Mesendoderm (in vitro differentiated cells): ENCODE measurements at regions not wholly inside any gene's neighbourhood (a gene's known extent, or its start where the extent isn't known, plus 50 kb on each side); places are given as distances from the start of the nearest gene placed in this dataset.

ENCODE experiments used
- DNase-seq: peaks from one replicate; pipeline ENCODE4 v3.0.0; 2013
- H2AK5ac ChIP-seq: 2 replicates; pipeline ENCODE4 v1.6.1; 2013; ENCODE audit warnings: low read length, inconsistent platforms
- H2BK120ac ChIP-seq: 2 replicates; pipeline ENCODE4 v1.6.1; 2013; ENCODE audit warnings: low read depth, mild to moderate bottlenecking, low read length, moderate library complexity, mixed read lengths
- H2BK15ac ChIP-seq: replicated peaks from 2 replicates; pipeline ENCODE4 v1.6.1; 2013; ENCODE audit warnings: low read depth, mild to moderate bottlenecking, moderate library complexity
- H2BK5ac ChIP-seq: 2 replicates; pipeline ENCODE4 v1.6.1; 2013; ENCODE audit warnings: low read length, inconsistent platforms
- H3K18ac ChIP-seq: 2 replicates; pipeline ENCODE4 v1.6.1; 2013; ENCODE audit warnings: mild to moderate bottlenecking, low read length, mixed read lengths
- H3K23ac ChIP-seq: one replicate; pipeline ENCODE4 v1.6.1; 2013; ENCODE audit warnings: low read length
- H3K27ac ChIP-seq: 2 replicates; pipeline ENCODE4 v1.5.1; 2013; ENCODE audit warnings: low read depth, mild to moderate bottlenecking, inconsistent platforms, low read length, moderate library complexity
- H3K27me3 ChIP-seq: 2 replicates; pipeline ENCODE4 v1.6.1; 2013; ENCODE audit warnings: low read length, control low read depth, mild to moderate bottlenecking, inconsistent platforms; ENCODE audit not compliant: insufficient read depth, poor library complexity
- H3K36me3 ChIP-seq: 2 replicates; pipeline ENCODE4 v1.6.1; 2013; ENCODE audit warnings: low read length, inconsistent platforms; ENCODE audit not compliant: control insufficient read depth, insufficient read depth
- H3K4ac ChIP-seq: one replicate; pipeline ENCODE4 v1.6.1; 2013; ENCODE audit warnings: low read depth, mild to moderate bottlenecking, low read length, moderate library complexity
- H3K4me1 ChIP-seq: 2 replicates; pipeline ENCODE4 v1.6.1; 2013; ENCODE audit warnings: low read depth, low read length, inconsistent platforms; ENCODE audit not compliant: control insufficient read depth
- H3K4me2 ChIP-seq: 2 replicates; pipeline ENCODE4 v1.6.1; 2013; ENCODE audit warnings: low read length
- H3K4me3 ChIP-seq: 2 replicates; pipeline ENCODE4 v1.5.1; 2013; ENCODE audit warnings: mild to moderate bottlenecking, low read length
- H3K56ac ChIP-seq: one replicate; pipeline ENCODE4 v1.6.1; 2013; ENCODE audit warnings: low read length
- H3K79me1 ChIP-seq: 2 replicates; pipeline ENCODE4 v1.6.1; 2013; ENCODE audit warnings: low read length, inconsistent platforms
- H3K79me2 ChIP-seq: 2 replicates; pipeline ENCODE4 v1.6.1; 2013; ENCODE audit warnings: mild to moderate bottlenecking, low read length; ENCODE audit not compliant: control insufficient read depth, insufficient read depth
- H3K9ac ChIP-seq: 2 replicates; pipeline ENCODE4 v1.6.1; 2013; ENCODE audit warnings: low read length, inconsistent platforms
- H4K5ac ChIP-seq: one replicate; pipeline ENCODE4 v1.6.1; 2013; ENCODE audit warnings: low read length
- H4K8ac ChIP-seq: one replicate; pipeline ENCODE4 v1.6.1; 2013; ENCODE audit warnings: low read depth, mild to moderate bottlenecking, control low read depth, low read length, moderate library complexity
- WGBS: extraction: QIAGEN DNeasy Blood & Tissue Kit; methylation state at CpG from one replicate; pipeline ENCODE4 v1.1.7; 2013; ENCODE audit warnings: low lambda C conversion rate, missing lambda C conversion rate; ENCODE audit not compliant: insufficient coverage; ENCODE audit errors: extremely low coverage; 5-methylcytosine and 5-hydroxymethylcytosine counted together

DNA sequence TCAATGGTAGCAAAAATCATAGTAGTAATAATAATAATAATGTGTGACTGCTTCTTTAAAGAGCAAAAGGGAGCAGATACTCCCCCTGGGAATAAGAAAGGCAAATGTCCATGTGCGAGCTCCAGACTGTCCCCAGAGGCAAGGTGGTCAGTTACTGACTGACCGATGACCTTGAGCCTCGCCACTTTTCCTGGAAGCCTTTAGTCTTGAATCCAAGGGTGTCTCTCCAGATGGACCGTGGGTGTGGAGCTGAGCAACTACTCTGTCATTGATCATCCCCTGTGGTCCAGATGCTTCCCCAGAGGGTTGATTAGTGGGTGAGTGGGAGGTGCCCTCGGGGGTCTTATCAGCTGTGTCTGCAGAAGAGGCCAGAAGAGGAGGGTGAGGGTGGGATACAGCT, 418.5 kb upstream of the TBX3 start:
- no CpG with 5 or more reads among the region's 5 CpGs for WGBS
- H3K79me1 ChIP-seq, result no peaks in the 10 kb centered on the region
- H3K79me2 ChIP-seq, result no peaks in the 10 kb centered on the region

DNA sequence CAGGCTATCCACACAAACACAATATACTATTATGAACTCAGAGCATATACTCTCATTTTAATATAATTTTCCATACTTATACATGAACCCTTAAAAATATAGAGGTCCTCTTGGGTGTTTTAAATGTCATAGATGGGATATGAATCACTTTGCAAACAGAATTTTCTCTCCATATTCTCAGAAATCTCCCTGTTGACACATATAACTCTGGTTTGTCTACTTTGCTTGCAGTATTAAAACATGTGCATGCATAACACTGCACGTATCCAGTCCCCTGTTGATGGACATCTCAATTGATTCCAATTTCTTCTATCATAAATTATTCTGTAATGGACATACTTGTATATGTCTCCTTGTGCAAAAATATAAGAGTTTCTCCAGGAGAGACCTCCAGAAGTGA, 417.5 kb upstream of the TBX3 start:
- Histone ChIP-seq H3K18ac (no peak overlapping the region), H2BK5ac (no peak overlapping the region), H3K27me3 (no peaks in the 10 kb centered on the region), H3K36me3 (no peaks in the 10 kb centered on the region), H3K4me1 (peaks cover 5% of the 10 kb centered on the region), H3K56ac (no peak overlapping the region), H2BK15ac (no peak overlapping the region), H3K4ac (no peak overlapping the region), H3K23ac (no peak overlapping the region), H2AK5ac (no peak overlapping the region), H3K9ac (no peak overlapping the region), H3K27ac (no peak overlapping the region), H3K4me2 (no peak overlapping the region), H4K5ac (no peak overlapping the region), H3K4me3 (no peak overlapping the region), H2BK120ac (no peak overlapping the region), H3K79me1 (no peaks in the 10 kb centered on the region), H3K79me2 (no peaks in the 10 kb centered on the region), H4K8ac (no peak overlapping the region)
- no CpG with 5 or more reads among the region's 1 CpG for WGBS
- DNase-seq, result no peak

More for the DNA sequence above, 418.5 kb upstream of the TBX3 start:
- H3K23ac ChIP-seq, result no peak overlapping the region
- no peak for DNase-seq
- no peaks in the 10 kb centered on the region for H3K36me3 ChIP-seq
- H2AK5ac ChIP-seq, result no peak overlapping the region
- H3K27me3 ChIP-seq, result no peaks in the 10 kb centered on the region
- H3K4me1 ChIP-seq, result peaks cover 5% of the 10 kb centered on the region
- no peak overlapping the region for H3K9ac ChIP-seq
- no peak overlapping the region for H3K27ac ChIP-seq
- H3K18ac ChIP-seq, result no peak overlapping the region
- H3K4me2 ChIP-seq, result no peak overlapping the region
- no peak overlapping the region for H2BK120ac ChIP-seq
- H3K4ac ChIP-seq, result no peak overlapping the region
- no peak overlapping the region for H3K56ac ChIP-seq
- H4K5ac ChIP-seq, result no peak overlapping the region
- no peak overlapping the region for H3K4me3 ChIP-seq
- H4K8ac ChIP-seq, result no peak overlapping the region
- no peak overlapping the region for H2BK15ac ChIP-seq
- H2BK5ac ChIP-seq, result no peak overlapping the region

DNA sequence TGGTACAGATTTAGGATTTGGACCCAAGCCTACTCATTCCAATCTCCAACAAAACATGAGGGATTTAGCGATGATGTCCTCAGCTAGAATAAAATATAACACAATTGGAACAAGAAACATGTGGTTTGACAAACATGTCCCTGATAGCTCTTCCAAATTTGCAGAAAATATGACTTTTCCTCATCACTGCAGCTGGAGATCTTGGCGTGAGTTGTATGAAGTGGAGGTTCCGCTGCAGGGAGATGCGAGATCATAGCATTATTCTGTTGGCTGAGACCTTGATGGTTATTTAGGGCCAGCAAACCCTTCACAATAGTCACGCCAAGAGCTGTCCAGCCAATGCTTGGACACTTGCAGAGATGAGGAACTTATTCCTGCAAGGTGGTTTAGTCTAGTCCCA, 413.4 kb upstream of the TBX3 start:
- Histone ChIP-seq H2BK5ac (no peak overlapping the region), H3K18ac (no peak overlapping the region), H4K8ac (no peak overlapping the region), H2BK120ac (no peak overlapping the region), H3K36me3 (no peaks in the 10 kb centered on the region), H3K9ac (no peak overlapping the region), H3K27me3 (no peaks in the 10 kb centered on the region), H3K27ac (no peak overlapping the region), H3K4me3 (no peak overlapping the region), H3K23ac (no peak overlapping the region), H3K79me1 (no peaks in the 10 kb centered on the region), H3K79me2 (no peaks in the 10 kb centered on the region), H3K4me1 (no peaks in the 10 kb centered on the region), H3K4ac (no peak overlapping the region), H3K56ac (no peak overlapping the region), H3K4me2 (no peak overlapping the region), H4K5ac (no peak overlapping the region), H2BK15ac (no peak overlapping the region), H2AK5ac (no peak overlapping the region)
- DNase-seq, result no peak
- WGBS, result no CpG with 5 or more reads among the region's 5 CpGs

DNA sequence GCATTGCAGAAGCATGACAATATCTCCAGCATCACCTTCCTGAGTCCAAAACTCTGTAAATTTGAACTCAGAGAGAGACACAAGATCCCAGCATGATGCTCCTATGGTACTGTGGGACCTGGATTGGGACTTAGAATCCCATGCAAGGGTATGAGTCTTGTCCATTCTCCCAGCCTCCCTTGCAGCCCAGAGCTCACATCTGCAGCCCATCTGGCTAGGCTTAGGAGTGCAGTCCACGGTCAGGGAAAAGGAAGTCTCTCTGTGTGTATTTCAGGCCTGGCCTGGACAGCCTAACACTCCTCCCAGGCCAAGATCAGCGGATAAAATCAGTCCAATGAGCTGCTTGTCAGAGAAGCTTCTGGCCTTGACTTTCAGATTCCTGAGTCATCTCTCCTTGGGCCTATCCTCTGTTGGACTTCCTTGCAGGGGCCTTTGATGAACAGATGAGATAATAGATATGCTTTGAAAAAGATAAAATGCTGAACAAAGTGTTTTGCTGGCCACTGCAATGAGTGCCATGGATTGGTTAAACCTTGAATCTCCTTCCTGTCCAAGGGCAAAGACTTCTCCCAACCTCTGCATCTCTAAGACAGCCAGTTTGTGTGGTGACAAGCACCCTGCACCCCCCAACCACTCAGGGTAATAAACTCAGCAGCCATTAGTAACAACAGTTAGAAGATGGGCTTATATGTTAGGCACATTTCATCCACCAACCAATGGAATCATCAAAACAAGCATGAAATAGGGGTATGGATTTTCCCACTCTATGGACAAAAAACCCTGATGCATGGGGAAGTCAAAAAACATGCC, 412.8 kb upstream of the TBX3 start:
- Histone ChIP-seq H3K56ac (no peak overlapping the region), H4K8ac (no peak overlapping the region), H3K79me2 (no peaks in the 10 kb centered on the region), H3K4me1 (no peaks in the 10 kb centered on the region), H2BK120ac (no peak overlapping the region), H2AK5ac (no peak overlapping the region), H2BK15ac (no peak overlapping the region), H3K4me3 (no peak overlapping the region), H3K4ac (no peak overlapping the region), H3K36me3 (no peaks in the 10 kb centered on the region), H3K18ac (no peak overlapping the region), H3K23ac (no peak overlapping the region), H3K9ac (no peak overlapping the region), H4K5ac (no peak overlapping the region), H3K27ac (no peak overlapping the region), H3K4me2 (no peak overlapping the region), H3K79me1 (no peaks in the 10 kb centered on the region), H2BK5ac (no peak overlapping the region), H3K27me3 (no peaks in the 10 kb centered on the region)
- DNase-seq, result peak; percentile 14
- WGBS, result no CpG with 5 or more reads among the region's 2 CpGs

DNA sequence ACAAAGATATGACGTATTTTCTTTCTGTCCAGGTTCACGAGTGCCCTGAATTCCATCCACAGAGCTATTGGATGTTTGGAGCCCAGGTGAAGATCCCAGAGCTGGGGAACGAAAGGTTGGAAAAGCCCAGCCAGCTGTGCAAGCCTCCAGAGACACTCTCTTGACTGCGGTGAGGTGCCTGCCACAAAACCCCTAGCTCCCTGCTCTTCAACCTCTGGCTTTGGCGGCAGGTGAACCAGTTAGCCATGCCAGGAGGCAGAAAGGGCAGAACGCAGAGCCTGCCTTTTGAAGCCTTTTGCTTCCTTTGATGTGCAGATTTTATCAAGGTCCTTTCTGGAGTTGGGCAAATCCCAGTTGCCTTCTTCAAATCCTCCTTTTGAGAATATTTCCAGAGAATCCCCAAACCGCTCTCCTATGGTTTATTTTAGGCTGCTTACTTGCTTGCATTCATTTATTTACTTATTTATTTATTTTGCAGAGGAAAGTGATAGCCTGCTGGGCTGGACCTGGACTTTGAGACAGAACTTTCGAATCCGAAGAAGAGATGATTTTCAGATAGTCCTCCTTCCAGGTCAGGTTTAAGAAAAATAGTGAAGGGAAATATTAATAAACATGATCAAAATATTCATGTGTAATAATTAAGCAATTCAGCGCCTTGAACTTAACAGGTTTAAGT, 411.2 kb upstream of the TBX3 start:
- no peak for DNase-seq
- no peak overlapping the region for H2AK5ac ChIP-seq
- WGBS, result no CpG with 5 or more reads among the region's 10 CpGs

More for the DNA sequence above, 411.2 kb upstream of the TBX3 start:
- H3K36me3 ChIP-seq, result no peaks in the 10 kb centered on the region
- H3K27me3 ChIP-seq, result no peaks in the 10 kb centered on the region
- H3K4me2 ChIP-seq, result no peak overlapping the region
- H3K9ac ChIP-seq, result no peak overlapping the region
- no peaks in the 10 kb centered on the region for H3K4me1 ChIP-seq
- H4K5ac ChIP-seq, result no peak overlapping the region
- no peak overlapping the region for H3K18ac ChIP-seq
- H3K4me3 ChIP-seq, result no peak overlapping the region
- H2BK5ac ChIP-seq, result no peak overlapping the region
- H3K4ac ChIP-seq, result no peak overlapping the region
- no peak overlapping the region for H2BK15ac ChIP-seq
- H3K56ac ChIP-seq, result no peak overlapping the region
- no peak overlapping the region for H2BK120ac ChIP-seq
- H3K23ac ChIP-seq, result no peak overlapping the region
- no peaks in the 10 kb centered on the region for H3K79me1 ChIP-seq
- H3K27ac ChIP-seq, result no peak overlapping the region
- no peak overlapping the region for H4K8ac ChIP-seq
- H3K79me2 ChIP-seq, result no peaks in the 10 kb centered on the region
